Loucy (cell line): ENCODE measurements at regions not wholly inside any gene's neighbourhood (a gene's known extent, or its start where the extent isn't known, plus 50 kb on each side); places are given as distances from the start of the nearest gene placed in this dataset.

Experiments
- H2AFZ ChIP-seq: fragments of 200-600 bp; sonication (generic); 2 replicates; pipeline ENCODE4 v1.6.0; 2016; ENCODE audit warnings: antibody characterized with exemption, mild to moderate bottlenecking, low read length, moderate library complexity
- H3F3A ChIP-seq: fragments of 200-600 bp; 2 replicates; pipeline ENCODE4 v1.6.0; 2016; ENCODE audit warnings: antibody characterized with exemption, low read depth, mild to moderate bottlenecking
- H3K27me3 ChIP-seq: fragments of 200-600 bp; sonication (generic); 2 replicates; pipeline ENCODE4 v1.6.1; 2014; ENCODE audit warnings: low read length, mild to moderate bottlenecking; ENCODE audit not compliant: insufficient read depth, poor library complexity, severe bottlenecking
- H3K36me3 ChIP-seq: fragments of 200-600 bp; sonication (generic); 2 replicates; pipeline ENCODE4 v1.6.1; 2016; ENCODE audit warnings: low read length; ENCODE audit not compliant: insufficient read depth
- H3K4me1 ChIP-seq: fragments of 200-600 bp; sonication (generic); 2 replicates; pipeline ENCODE4 v1.5.1; 2014; ENCODE audit warnings: low read length, mild to moderate bottlenecking; ENCODE audit not compliant: insufficient read depth, poor library complexity, severe bottlenecking
- H3K4me2 ChIP-seq: fragments of 200-600 bp; sonication (generic); 2 replicates; pipeline ENCODE4 v1.6.0; 2014; ENCODE audit warnings: antibody characterized with exemption, low read length, low read depth, mild to moderate bottlenecking; ENCODE audit not compliant: poor library complexity, severe bottlenecking
- H3K4me3 ChIP-seq: fragments of 200-600 bp; sonication (generic); 2 replicates; pipeline ENCODE4 v1.5.1; 2014; ENCODE audit warnings: low read length, mild to moderate bottlenecking, mixed read lengths; ENCODE audit not compliant: poor library complexity, severe bottlenecking
- H3K79me2 ChIP-seq: fragments of 200-600 bp; sonication (generic); 2 replicates; pipeline ENCODE4 v1.6.1; 2014; ENCODE audit warnings: low read length; ENCODE audit not compliant: insufficient read depth
- H3K9ac ChIP-seq: fragments of 200-600 bp; sonication (generic); 2 replicates; pipeline ENCODE4 v1.6.0; 2014; ENCODE audit warnings: mild to moderate bottlenecking, low read depth, low read length, moderate library complexity; ENCODE audit not compliant: poor library complexity, severe bottlenecking
- H3K9me2 ChIP-seq: fragments of 200-600 bp; sonication (generic); replicated peaks from 2 replicates; pipeline ENCODE4 v1.6.1; 2016; ENCODE audit warnings: low read depth, low read length, mixed read lengths
- H3K9me3 ChIP-seq: fragments of 200-600 bp; sonication (generic); 2 replicates; pipeline ENCODE4 v1.6.1; 2014; ENCODE audit warnings: mild to moderate bottlenecking, antibody characterized with exemption, low read length, low read depth; ENCODE audit not compliant: insufficient read depth
- H4K20me1 ChIP-seq: fragments of 200-600 bp; sonication (generic); 2 replicates; pipeline ENCODE4 v1.6.0; 2014; ENCODE audit warnings: antibody characterized with exemption, low read length, mild to moderate bottlenecking; ENCODE audit not compliant: insufficient read depth, poor library complexity, severe bottlenecking
- EZH2phosphoT487 ChIP-seq: fragments of 200-600 bp; IDR thresholded peaks from 2 replicates; pipeline ENCODE4 v1.6.1; 2018; ENCODE audit warnings: antibody characterized with exemption, mild to moderate bottlenecking, moderate library complexity, borderline replicate concordance
- TF ChIP-seq, protein P1 (sequence below): fragments of 200-600 bp; sonication (generic); conservative IDR thresholded peaks from 2 replicates; pipeline ENCODE4 v1.5.1; 2014; ENCODE audit warnings: mild to moderate bottlenecking, antibody characterized with exemption, low read length

DNA sequence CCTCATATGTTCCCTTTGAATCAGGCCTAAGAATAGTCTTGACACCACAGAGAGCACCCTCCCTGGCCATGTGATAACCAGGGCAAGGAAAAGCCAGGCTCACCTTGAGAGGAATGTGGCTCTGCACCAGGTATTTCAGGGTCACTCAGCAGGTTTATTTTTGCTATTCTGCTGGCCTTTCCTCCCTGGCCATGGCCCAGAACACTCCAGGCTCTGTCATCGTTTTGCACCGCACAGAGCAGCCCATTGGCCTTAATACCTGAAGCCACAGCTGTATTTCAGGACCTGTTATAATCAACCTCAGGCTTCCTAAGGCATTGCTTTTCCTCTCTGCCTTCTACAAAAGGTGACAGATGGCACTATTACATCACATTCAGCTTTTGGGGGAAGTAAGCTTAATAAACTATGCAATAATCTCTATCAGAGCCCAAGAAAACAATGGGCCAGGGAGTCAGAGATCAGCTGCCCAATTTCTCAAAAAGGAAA lies 668.3 kb downstream of the IRS1 start:
- no peak overlapping the region for H3K4me2 ChIP-seq
- TF ChIP-seq, protein P1, sequence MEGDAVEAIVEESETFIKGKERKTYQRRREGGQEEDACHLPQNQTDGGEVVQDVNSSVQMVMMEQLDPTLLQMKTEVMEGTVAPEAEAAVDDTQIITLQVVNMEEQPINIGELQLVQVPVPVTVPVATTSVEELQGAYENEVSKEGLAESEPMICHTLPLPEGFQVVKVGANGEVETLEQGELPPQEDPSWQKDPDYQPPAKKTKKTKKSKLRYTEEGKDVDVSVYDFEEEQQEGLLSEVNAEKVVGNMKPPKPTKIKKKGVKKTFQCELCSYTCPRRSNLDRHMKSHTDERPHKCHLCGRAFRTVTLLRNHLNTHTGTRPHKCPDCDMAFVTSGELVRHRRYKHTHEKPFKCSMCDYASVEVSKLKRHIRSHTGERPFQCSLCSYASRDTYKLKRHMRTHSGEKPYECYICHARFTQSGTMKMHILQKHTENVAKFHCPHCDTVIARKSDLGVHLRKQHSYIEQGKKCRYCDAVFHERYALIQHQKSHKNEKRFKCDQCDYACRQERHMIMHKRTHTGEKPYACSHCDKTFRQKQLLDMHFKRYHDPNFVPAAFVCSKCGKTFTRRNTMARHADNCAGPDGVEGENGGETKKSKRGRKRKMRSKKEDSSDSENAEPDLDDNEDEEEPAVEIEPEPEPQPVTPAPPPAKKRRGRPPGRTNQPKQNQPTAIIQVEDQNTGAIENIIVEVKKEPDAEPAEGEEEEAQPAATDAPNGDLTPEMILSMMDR = no peak
- TF ChIP-seq EZH2phosphoT487 = no peak

DNA sequence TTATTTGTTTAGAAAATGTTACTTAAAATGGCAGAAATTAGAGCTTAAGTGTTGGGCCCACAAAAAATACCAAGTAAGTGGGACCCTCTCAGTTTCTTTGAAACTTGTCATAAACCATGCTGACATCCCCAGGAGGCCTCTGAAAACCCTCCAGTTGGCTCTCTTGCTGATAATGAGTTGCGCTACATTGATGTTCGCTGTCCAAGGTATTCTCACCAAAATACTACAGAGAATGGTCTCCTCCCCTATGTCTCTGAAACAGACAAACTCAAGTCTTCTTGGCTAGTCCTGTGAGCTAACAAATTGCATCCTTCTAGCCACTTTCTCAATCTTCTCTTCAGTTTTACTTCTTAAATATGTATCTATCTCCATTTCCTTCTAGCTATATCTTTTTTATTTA lies 669.4 kb downstream of the IRS1 start:
- Histone ChIP-seq H3K36me3 (no peaks in the 10 kb centered on the region), H3K4me3 (no peak overlapping the region), H3K9ac (no peak overlapping the region), H3K9me2 (no peaks in the 10 kb centered on the region), H3F3A (no peaks in the 10 kb centered on the region), H4K20me1 (no peaks in the 10 kb centered on the region), H3K27me3 (no peaks in the 10 kb centered on the region), H3K9me3 (no peaks in the 10 kb centered on the region), H3K79me2 (no peaks in the 10 kb centered on the region), H3K4me2 (no peak overlapping the region), H3K4me1 (no peaks in the 10 kb centered on the region), H2AFZ (no peak overlapping the region)
- TF ChIP-seq, protein P1 = no peak
- no peak for TF ChIP-seq EZH2phosphoT487

More for the DNA sequence above, 668.3 kb downstream of the IRS1 start:
- Histone ChIP-seq H3K79me2 (no peaks in the 10 kb centered on the region), H3K27me3 (no peaks in the 10 kb centered on the region), H3K9me2 (no peaks in the 10 kb centered on the region), H3K4me1 (no peaks in the 10 kb centered on the region), H3K4me3 (no peak overlapping the region), H3K9ac (no peak overlapping the region), H3K36me3 (no peaks in the 10 kb centered on the region), H2AFZ (no peak overlapping the region), H3F3A (no peaks in the 10 kb centered on the region), H4K20me1 (no peaks in the 10 kb centered on the region), H3K9me3 (no peaks in the 10 kb centered on the region)

DNA sequence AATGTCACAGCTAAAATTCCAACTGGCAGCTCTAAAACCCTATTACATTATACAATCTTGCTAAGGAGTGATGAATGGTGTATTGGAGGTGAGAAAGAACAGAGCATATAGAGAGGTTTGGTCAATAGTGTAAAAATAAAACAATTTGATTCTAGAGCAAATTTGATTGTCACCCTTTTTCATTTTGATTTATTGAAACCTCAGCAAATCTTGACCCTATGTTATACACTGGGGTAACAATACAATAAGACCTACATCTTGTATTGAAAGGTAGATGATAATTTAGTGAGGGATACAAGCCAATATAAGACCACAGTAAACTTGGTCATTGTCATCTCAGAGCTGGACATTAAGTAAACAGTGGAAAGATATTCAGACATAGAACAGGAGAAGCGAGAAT lies 671.9 kb downstream of the IRS1 start:
- Histone ChIP-seq H3F3A (no peaks in the 10 kb centered on the region), H3K9me3 (no peaks in the 10 kb centered on the region), H3K4me1 (no peaks in the 10 kb centered on the region), H3K4me2 (no peak overlapping the region), H4K20me1 (no peaks in the 10 kb centered on the region), H3K4me3 (no peak overlapping the region), H3K79me2 (no peaks in the 10 kb centered on the region), H3K36me3 (no peaks in the 10 kb centered on the region), H3K9ac (no peak overlapping the region), H3K27me3 (no peaks in the 10 kb centered on the region), H2AFZ (no peak overlapping the region), H3K9me2 (no peaks in the 10 kb centered on the region)
- TF ChIP-seq, protein P1 = no peak
- TF ChIP-seq EZH2phosphoT487 = no peak
